HL-60 (cell line): ENCODE measurements at regions not wholly inside any gene's neighbourhood (a gene's known extent, or its start where the extent isn't known, plus 50 kb on each side); places are given as distances from the start of the nearest gene placed in this dataset.

Experiments used
- GABPA ChIP-seq: IDR thresholded peaks from 2 replicates; pipeline ENCODE4 v1.6.1; 2012; ENCODE audit warnings: low read depth
- POLR2AphosphoS5 ChIP-seq: IDR thresholded peaks from 2 replicates; pipeline ENCODE4 v1.6.1; 2012; ENCODE audit warnings: low read depth
- TF ChIP-seq, protein P1 (sequence below): IDR thresholded peaks from one replicate; pipeline ENCODE4 v1.5.1; 2011; ENCODE audit warnings: low read length, control low read depth, inconsistent platforms; ENCODE audit not compliant: insufficient read depth
- TF ChIP-seq, protein P2 (sequence below): IDR thresholded peaks from 2 replicates; pipeline ENCODE4 v1.6.1; 2012; ENCODE audit warnings: low read depth; ENCODE audit not compliant: insufficient replicate concordance

DNA sequence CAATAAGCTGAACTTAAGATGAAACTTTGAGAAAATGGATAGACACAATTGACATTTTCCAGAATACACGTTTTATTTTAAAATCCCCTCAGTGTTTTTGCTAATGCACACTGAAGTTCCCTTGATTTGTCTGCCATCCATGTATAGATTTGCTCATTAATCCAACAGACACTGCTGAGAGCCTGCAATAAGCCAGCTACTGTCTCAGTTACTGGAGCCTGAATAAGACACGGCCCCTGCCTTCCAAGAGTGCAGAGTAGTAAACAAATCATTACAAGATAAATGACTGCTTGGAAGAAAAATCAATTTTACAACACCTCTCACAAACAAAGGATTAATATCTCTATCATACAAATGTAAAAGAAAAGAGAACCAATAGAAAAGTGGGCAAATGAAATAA, 130.1 kb downstream of the TLR5 start:
- TF ChIP-seq, protein P1, sequence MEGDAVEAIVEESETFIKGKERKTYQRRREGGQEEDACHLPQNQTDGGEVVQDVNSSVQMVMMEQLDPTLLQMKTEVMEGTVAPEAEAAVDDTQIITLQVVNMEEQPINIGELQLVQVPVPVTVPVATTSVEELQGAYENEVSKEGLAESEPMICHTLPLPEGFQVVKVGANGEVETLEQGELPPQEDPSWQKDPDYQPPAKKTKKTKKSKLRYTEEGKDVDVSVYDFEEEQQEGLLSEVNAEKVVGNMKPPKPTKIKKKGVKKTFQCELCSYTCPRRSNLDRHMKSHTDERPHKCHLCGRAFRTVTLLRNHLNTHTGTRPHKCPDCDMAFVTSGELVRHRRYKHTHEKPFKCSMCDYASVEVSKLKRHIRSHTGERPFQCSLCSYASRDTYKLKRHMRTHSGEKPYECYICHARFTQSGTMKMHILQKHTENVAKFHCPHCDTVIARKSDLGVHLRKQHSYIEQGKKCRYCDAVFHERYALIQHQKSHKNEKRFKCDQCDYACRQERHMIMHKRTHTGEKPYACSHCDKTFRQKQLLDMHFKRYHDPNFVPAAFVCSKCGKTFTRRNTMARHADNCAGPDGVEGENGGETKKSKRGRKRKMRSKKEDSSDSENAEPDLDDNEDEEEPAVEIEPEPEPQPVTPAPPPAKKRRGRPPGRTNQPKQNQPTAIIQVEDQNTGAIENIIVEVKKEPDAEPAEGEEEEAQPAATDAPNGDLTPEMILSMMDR: no peak
- TF ChIP-seq POLR2AphosphoS5 (no peak), GABPA (no peak)
- TF ChIP-seq, protein P2, sequence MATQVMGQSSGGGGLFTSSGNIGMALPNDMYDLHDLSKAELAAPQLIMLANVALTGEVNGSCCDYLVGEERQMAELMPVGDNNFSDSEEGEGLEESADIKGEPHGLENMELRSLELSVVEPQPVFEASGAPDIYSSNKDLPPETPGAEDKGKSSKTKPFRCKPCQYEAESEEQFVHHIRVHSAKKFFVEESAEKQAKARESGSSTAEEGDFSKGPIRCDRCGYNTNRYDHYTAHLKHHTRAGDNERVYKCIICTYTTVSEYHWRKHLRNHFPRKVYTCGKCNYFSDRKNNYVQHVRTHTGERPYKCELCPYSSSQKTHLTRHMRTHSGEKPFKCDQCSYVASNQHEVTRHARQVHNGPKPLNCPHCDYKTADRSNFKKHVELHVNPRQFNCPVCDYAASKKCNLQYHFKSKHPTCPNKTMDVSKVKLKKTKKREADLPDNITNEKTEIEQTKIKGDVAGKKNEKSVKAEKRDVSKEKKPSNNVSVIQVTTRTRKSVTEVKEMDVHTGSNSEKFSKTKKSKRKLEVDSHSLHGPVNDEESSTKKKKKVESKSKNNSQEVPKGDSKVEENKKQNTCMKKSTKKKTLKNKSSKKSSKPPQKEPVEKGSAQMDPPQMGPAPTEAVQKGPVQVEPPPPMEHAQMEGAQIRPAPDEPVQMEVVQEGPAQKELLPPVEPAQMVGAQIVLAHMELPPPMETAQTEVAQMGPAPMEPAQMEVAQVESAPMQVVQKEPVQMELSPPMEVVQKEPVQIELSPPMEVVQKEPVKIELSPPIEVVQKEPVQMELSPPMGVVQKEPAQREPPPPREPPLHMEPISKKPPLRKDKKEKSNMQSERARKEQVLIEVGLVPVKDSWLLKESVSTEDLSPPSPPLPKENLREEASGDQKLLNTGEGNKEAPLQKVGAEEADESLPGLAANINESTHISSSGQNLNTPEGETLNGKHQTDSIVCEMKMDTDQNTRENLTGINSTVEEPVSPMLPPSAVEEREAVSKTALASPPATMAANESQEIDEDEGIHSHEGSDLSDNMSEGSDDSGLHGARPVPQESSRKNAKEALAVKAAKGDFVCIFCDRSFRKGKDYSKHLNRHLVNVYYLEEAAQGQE: no peak
